ACC112 (cell line): ENCODE measurements at regions not wholly inside any gene's neighbourhood (a gene's known extent, or its start where the extent isn't known, plus 50 kb on each side); places are given as distances from the start of the nearest gene placed in this dataset.
"Not testable (repeated sequence)": the region's sequence is repeated elsewhere in the genome, so short reads cannot be mapped to it uniquely, and the experiment has no call there.

Experiments
- H2AFZ ChIP-seq: fragments of 200-600 bp; sonication (generic); one replicate; pipeline ENCODE4 v1.6.0; 2017; ENCODE audit warnings: antibody characterized with exemption, low read length; ENCODE audit not compliant: unreplicated experiment
- H3K27ac ChIP-seq: fragments of 200-600 bp; sonication (generic); 2 replicates; pipeline ENCODE4 v1.5.1; 2014; ENCODE audit warnings: low read depth, mild to moderate bottlenecking, antibody characterized with exemption, low read length, moderate library complexity
- H3K27me3 ChIP-seq: fragments of 200-600 bp; sonication (generic); 2 replicates; pipeline ENCODE4 v1.6.1; 2014; ENCODE audit warnings: mild to moderate bottlenecking, antibody characterized with exemption, low read length, moderate library complexity, mixed read lengths; ENCODE audit not compliant: insufficient read depth
- H3K36me3 ChIP-seq: fragments of 200-600 bp; sonication (generic); 2 replicates; pipeline ENCODE4 v1.6.1; 2016; ENCODE audit warnings: mild to moderate bottlenecking, antibody characterized with exemption, low read length, moderate library complexity, mixed read lengths; ENCODE audit not compliant: insufficient read depth
- H3K4me1 ChIP-seq: fragments of 200-600 bp; sonication (generic); one replicate; pipeline ENCODE4 v1.6.1; 2016; ENCODE audit warnings: low read length, mixed read lengths; ENCODE audit not compliant: insufficient read depth, unreplicated experiment, control insufficient read depth
- H3K4me3 ChIP-seq: fragments of 200-600 bp; sonication (generic); 2 replicates; pipeline ENCODE4 v1.5.1; 2014; ENCODE audit warnings: mild to moderate bottlenecking, low read depth, low read length
- H3K79me2 ChIP-seq: fragments of 200-600 bp; sonication (generic); one replicate; pipeline ENCODE4 v1.6.0; 2016; ENCODE audit warnings: low read length; ENCODE audit not compliant: control insufficient read depth, unreplicated experiment, insufficient read depth

DNA sequence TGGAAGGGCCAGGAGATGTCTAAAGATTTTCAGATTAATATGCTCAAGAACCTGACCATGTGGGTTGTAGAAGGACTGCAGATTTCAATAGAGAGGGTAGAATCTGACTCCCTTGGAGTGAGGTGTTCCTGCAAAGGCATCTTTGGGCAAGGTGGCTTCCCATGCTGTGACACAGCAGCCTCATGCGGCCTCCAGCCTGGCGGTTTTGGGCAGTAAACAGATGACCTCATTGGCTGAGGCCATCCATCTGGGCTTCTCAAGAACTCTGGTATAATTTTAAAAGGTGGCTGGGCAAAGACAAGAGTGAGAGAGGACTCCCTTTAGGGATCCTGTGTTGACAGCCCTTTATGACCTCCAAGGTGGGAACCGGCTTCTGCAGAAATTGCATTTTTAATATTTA, 90.3 kb upstream of the ERCC6L2 start:
- Histone ChIP-seq H2AFZ (no peak overlapping the region), H3K4me3 (no peak overlapping the region), H3K27me3 (no peaks in the 10 kb centered on the region), H3K4me1 (peaks cover 6% of the 10 kb centered on the region), H3K79me2 (no peaks in the 10 kb centered on the region), H3K36me3 (no peaks in the 10 kb centered on the region), H3K27ac (no peak overlapping the region)

DNA sequence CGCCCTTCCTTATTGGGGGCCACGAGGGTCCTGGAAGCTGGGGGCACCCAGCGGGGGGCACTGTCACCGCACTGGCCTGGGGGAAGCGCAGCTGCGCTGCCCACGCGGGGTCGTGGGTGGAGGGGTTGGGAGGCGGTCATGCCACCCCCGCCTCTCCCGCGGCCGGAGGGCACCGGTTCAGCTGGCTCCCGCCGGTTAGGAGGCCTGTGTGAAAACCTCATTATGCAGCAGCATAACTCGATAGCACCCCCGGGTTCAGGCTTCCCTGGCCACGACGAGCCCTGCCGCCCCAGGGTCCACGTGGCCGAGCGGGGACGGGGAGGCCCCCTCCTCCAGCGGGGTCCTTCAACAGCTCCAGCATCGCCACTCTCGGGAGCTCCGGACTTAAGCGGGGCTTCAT, 91.2 kb upstream of the ERCC6L2 start:
- Histone ChIP-seq H2AFZ (no peak overlapping the region), H3K4me1 (peaks cover 8% of the 10 kb centered on the region), H3K79me2 (no peaks in the 10 kb centered on the region), H3K4me3 (no peak overlapping the region), H3K27ac (no peak overlapping the region), H3K27me3 (no peaks in the 10 kb centered on the region), H3K36me3 (no peaks in the 10 kb centered on the region)

DNA sequence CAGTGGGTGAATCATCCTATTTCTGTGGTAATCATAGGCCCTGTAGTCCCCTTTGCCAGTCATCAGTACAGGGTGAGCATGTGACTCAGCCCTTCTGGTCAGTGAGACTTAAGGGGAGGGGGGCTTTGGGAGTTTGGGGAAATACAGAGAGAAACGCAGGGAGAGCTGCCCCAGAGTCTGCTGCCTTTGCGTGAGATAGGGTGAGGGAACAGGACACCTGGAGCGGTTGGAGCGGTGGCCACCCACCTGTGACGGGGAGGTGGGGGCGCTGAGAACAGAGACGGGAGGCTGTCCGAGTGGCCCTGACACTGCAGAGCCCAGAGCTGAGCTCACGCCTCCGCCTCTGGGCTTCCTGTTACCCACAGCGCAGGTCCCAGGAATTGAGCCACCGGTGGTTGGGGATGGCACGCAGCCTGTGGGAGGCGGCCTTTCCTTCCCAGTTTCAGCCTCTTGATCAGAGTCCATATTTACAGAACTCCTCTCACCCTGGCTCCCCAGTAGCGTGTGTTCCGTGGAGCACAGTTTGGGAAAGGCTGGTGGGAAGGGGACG, 92.0 kb upstream of the ERCC6L2 start:
- Histone ChIP-seq H3K27ac (no peak overlapping the region), H3K27me3 (no peaks in the 10 kb centered on the region), H3K79me2 (no peaks in the 10 kb centered on the region), H3K4me1 (peaks cover 16% of the 10 kb centered on the region), H3K36me3 (no peaks in the 10 kb centered on the region), H2AFZ (no peak overlapping the region), H3K4me3 (no peak overlapping the region)

DNA sequence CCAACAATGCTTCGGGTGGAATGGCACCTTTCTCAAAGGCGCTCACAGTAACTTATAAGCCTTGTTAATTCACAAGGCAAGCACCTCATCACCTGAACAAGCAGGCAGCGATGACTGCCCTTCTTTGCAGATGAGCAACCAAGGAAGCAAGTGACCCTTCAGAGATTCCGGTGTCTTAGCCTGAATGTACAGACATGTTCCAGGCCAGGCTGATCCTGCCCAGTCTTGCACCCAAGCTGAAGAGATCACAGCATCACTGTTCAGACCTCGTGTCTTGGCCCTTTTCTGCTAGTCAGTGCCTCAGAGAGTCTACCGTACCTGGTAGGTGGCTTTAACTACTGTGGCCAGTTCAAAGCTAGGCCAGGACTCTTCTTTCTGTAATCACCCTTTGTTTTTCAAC, 94.7 kb upstream of the ERCC6L2 start:
- H3K4me3 ChIP-seq, result no peak overlapping the region
- H3K79me2 ChIP-seq, result no peaks in the 10 kb centered on the region
- no peaks in the 10 kb centered on the region for H3K36me3 ChIP-seq
- H2AFZ ChIP-seq, result no peak overlapping the region
- no peak overlapping the region for H3K27ac ChIP-seq
- H3K4me1 ChIP-seq, result peaks cover 19% of the 10 kb centered on the region
- 0 out of 2 replicates have a peak, but pooled peaks cover 4% of the 10 kb centered on the region for H3K27me3 ChIP-seq

DNA sequence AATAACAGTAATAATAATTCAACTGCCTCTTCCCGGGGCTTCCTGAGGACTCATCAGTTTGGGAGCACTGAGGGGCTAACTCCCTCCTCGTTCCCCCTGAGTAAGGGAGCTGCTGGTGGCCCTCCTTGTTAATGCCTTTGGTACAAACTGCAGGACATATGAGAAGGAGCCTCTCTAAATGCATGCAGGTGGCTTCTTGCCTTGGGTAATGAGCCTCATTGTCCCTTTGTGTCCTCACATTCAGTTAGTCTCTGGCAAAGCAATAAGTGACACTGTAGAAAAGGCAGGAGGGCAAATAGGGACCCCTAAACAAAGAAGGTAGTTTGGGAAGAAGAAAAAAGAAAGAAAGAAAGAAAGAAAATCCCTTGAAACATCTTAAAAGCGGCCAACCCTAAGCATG, 95.4 kb upstream of the ERCC6L2 start:
- Histone ChIP-seq H3K27ac (no peak overlapping the region), H2AFZ (no peak overlapping the region), H3K4me3 (no peak overlapping the region), H3K79me2 (no peaks in the 10 kb centered on the region), H3K4me1 (peaks cover 19% of the 10 kb centered on the region), H3K27me3 (peaks cover 7% of the 10 kb centered on the region; the same call in 1 of the 2 replicates), H3K36me3 (no peaks in the 10 kb centered on the region)

DNA sequence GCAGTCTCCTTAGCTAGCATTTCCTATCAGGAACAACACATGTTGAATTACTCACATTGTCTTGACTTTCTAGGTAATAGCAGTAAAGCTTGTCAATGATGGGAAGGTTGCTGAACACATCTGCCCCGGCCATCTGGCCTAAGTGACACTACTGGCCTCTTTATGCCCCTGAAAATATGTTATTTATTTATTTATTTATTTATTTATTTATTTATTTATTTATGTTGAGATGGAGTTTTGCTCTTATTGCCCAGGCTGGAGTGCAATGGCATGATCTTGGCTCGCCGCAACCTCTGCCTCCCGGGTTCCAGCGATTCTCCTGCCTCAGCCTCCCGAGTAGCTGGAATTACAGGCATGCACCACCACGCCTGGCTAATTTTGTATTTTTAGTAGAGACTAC, 95.9 kb upstream of the ERCC6L2 start:
- H3K27ac ChIP-seq, result 0 out of 2 replicates have a peak overlapping the region, but pooled peaks have one; percentile 30
- peaks cover 19% of the 10 kb centered on the region for H3K4me1 ChIP-seq
- H3K36me3 ChIP-seq, result not testable (repeated sequence)

DNA sequence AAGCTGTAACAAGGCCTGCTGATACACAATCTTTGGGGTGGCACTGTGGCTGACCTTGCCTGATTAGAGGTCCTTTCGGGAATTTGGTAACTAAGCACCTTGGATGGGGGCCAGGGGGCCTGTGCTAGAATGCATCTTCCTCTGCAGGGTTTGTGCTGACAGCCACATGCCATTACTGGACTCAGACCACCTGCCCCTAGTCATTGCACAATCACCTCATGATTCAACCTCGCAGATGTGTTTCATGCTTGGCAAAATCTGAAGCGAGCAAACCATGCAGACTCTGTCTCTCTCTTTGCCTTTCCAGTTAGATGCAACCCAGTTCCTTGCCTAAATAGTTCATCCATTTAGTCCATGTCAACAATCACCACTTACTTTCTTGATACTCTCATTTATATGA, 96.5 kb upstream of the ERCC6L2 start:
- Histone ChIP-seq H2AFZ (no peak overlapping the region), H3K27ac (0 out of 2 replicates have a peak overlapping the region, but pooled peaks have one; percentile 30), H3K4me3 (no peak overlapping the region), H3K4me1 (peaks cover 19% of the 10 kb centered on the region), H3K79me2 (no peaks in the 10 kb centered on the region), H3K36me3 (no peaks in the 10 kb centered on the region), H3K27me3 (peaks cover 7% of the 10 kb centered on the region; the same call in 1 of the 2 replicates)

More for the DNA sequence above, 95.9 kb upstream of the ERCC6L2 start:
- H3K4me3 ChIP-seq, H3K79me2 ChIP-seq, H3K27me3 ChIP-seq, H2AFZ ChIP-seq: not testable (repeated sequence)

DNA sequence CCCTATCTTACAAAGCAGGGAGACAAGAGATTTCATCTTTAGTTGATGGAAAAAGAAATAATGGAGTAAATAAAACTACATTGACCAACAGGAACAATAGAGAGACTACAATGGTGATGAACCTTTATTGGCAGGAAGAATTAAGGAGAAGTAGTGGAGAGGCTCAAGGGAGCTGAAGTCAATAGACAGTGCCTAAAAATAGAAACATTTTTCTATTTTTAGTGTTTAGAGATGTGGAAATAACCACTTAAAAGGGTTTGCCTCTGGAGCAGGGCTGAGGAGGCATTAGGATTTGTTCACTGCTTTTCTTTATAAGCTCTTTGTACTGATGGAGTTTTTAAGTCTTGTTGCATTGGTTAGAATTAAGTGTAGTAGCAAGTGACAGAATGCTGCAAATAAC, 98.4 kb upstream of the ERCC6L2 start:
- Histone ChIP-seq H3K27ac (no peak overlapping the region), H3K4me3 (no peak overlapping the region), H3K4me1 (peaks cover 14% of the 10 kb centered on the region), H2AFZ (no peak overlapping the region), H3K27me3 (peaks cover 7% of the 10 kb centered on the region; the same call in 1 of the 2 replicates), H3K36me3 (no peaks in the 10 kb centered on the region), H3K79me2 (no peaks in the 10 kb centered on the region)

DNA sequence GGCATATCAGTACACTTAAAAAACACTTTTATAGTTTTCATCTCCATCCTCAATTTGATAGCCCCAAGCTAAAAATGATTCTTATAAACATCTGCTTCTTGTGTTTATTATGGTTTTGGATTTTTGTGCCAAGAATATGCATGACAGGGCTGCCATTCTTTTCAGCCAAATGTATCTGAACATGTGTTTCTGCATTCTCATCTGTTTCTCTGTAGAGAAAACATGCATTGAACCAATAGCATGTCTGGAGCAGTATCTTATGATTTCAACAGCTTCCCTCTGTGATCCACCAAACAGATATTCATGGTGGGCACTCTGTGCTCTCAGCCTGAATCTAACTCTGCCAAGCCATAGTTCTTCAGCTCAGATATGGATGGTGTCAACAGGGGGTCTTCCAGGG, 99.3 kb upstream of the ERCC6L2 start:
- H3K27ac ChIP-seq, result no peak overlapping the region
- peaks cover 14% of the 10 kb centered on the region for H3K4me1 ChIP-seq
- no peak overlapping the region for H3K4me3 ChIP-seq
- H3K27me3 ChIP-seq, result peaks cover 7% of the 10 kb centered on the region; the same call in 1 of the 2 replicates
- no peaks in the 10 kb centered on the region for H3K36me3 ChIP-seq
- no peak overlapping the region for H2AFZ ChIP-seq
- no peaks in the 10 kb centered on the region for H3K79me2 ChIP-seq

DNA sequence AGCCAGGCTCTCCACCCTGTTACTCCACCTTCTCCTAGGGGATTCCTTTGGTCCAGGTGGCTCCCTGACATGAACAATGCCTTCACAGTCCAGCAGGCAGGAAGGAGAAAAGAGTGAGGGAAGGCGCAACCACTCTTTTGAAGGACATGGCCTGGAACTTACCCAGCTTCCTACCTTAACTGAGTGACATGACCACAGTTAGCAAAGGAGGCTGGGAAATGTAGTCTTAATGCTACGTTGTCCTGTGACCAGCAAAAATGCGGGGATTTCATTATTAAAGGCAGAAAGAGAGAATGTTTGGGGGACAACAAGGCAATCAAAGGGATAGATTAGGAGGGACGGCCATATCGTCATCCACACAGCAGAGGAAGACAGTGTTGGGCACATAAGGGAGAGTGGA, 100.3 kb upstream of the ERCC6L2 start:
- peaks cover 14% of the 10 kb centered on the region for H3K4me1 ChIP-seq
- peaks cover 7% of the 10 kb centered on the region; the same call in 1 of the 2 replicates for H3K27me3 ChIP-seq
- no peak overlapping the region for H2AFZ ChIP-seq
- H3K79me2 ChIP-seq, result no peaks in the 10 kb centered on the region
- H3K27ac ChIP-seq, result no peak overlapping the region
- no peak overlapping the region for H3K4me3 ChIP-seq
- H3K36me3 ChIP-seq, result no peaks in the 10 kb centered on the region

DNA sequence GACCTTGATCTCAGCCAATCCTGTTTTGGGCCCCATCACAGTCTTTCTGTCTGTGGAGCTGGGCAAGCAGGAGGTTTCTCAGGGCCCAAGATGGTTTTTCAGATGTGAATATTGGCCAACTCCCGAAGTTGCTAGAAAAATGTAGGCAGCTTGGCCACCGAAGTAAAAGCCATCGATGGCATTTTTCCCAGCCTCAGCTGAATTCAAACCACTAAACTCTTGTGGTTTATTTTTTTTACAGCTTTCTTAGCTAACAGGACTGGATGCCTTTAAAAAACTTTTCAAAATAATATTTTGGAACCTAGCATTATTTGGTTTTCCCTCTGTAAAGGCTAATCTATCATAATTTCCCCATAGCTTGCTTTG, 102.5 kb upstream of the ERCC6L2 start:
- no peaks in the 10 kb centered on the region for H3K4me1 ChIP-seq
- no peak overlapping the region for H3K27ac ChIP-seq
- H3K4me3 ChIP-seq, result no peak overlapping the region
- no peak overlapping the region for H2AFZ ChIP-seq
- no peaks in the 10 kb centered on the region for H3K79me2 ChIP-seq
- peaks cover 7% of the 10 kb centered on the region; the same call in 1 of the 2 replicates for H3K27me3 ChIP-seq
- no peaks in the 10 kb centered on the region for H3K36me3 ChIP-seq
